T-helper 1 cell treated with Interleukin-12 subunit alpha and Interleukin-12 subunit beta and Interleukin-4 antibody, amounts not matched to agents 30 μg/mL and 1 μg/mL, for 36 hours (primary cell): ENCODE measurements at regions not wholly inside any gene's neighbourhood (a gene's known extent, or its start where the extent isn't known, plus 50 kb on each side); places are given as distances from the start of the nearest gene placed in this dataset.

ENCODE experiments used
- H3K27ac Mint-ChIP-seq: one replicate; pipeline ENCODE4 v1.8.0; 2021; ENCODE audit warnings: mild to moderate bottlenecking, mixed read lengths
- H3K27me3 Mint-ChIP-seq: one replicate; pipeline ENCODE4 v1.8.0; 2021; ENCODE audit warnings: low read depth, mixed read lengths
- H3K36me3 Mint-ChIP-seq: one replicate; pipeline ENCODE4 v1.8.0; 2021; ENCODE audit warnings: low read depth, mixed read lengths
- H3K4me1 Mint-ChIP-seq: one replicate; pipeline ENCODE4 v1.8.0; 2021; ENCODE audit warnings: low read depth, mixed read lengths
- H3K4me3 Mint-ChIP-seq: one replicate; pipeline ENCODE4 v1.8.0; 2021; ENCODE audit warnings: mild to moderate bottlenecking, moderate library complexity, mixed read lengths
- H3K9me3 Mint-ChIP-seq: one replicate; pipeline ENCODE4 v1.8.0; 2021; ENCODE audit warnings: mixed read lengths

DNA sequence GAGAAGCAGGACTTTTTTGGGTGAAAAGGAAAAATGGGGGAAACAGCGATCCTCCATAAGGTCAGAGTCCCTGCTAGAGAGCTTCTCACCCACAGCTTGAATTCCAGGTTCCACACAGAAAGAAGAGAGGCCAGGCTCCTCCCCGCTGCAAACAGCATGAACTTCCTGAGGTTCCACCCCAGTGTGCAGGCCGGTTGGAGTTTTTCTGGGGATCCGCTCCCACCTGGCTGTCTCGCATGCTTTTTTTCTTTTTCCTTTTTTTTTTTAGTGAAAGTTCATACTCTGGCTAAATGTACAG, 595.1 kb upstream of the ZP4 start:
- no peak overlapping the region for H3K4me3 Mint-ChIP-seq
- no peaks in the 10 kb centered on the region for H3K9me3 Mint-ChIP-seq
- no peaks in the 10 kb centered on the region for H3K4me1 Mint-ChIP-seq
- H3K36me3 Mint-ChIP-seq, result no peaks in the 10 kb centered on the region
- no peaks in the 10 kb centered on the region for H3K27me3 Mint-ChIP-seq
- no peak overlapping the region for H3K27ac Mint-ChIP-seq

- Mint-ChIP-seq H3K36me3 (no peaks in the 10 kb centered on the region), H3K4me3 (no peak overlapping the region), H3K27ac (no peak overlapping the region), H3K27me3 (no peaks in the 10 kb centered on the region), H3K4me1 (no peaks in the 10 kb centered on the region), H3K9me3 (no peaks in the 10 kb centered on the region)
Observed at GRCh38 chr1:238485057-238485911, 594.6 kb upstream of the ZP4 start.

- no peak overlapping the region for H3K4me3 Mint-ChIP-seq
- H3K27me3 Mint-ChIP-seq, result no peaks in the 10 kb centered on the region
- no peaks in the 10 kb centered on the region for H3K9me3 Mint-ChIP-seq
- no peaks in the 10 kb centered on the region for H3K36me3 Mint-ChIP-seq
- H3K27ac Mint-ChIP-seq, result no peak overlapping the region
- no peaks in the 10 kb centered on the region for H3K4me1 Mint-ChIP-seq
Observed at GRCh38 chr1:238484121-238484520, 593.4 kb upstream of the ZP4 start.

- H3K27me3 Mint-ChIP-seq, result no peaks in the 10 kb centered on the region
- no peak overlapping the region for H3K27ac Mint-ChIP-seq
- no peaks in the 10 kb centered on the region for H3K4me1 Mint-ChIP-seq
- no peaks in the 10 kb centered on the region for H3K9me3 Mint-ChIP-seq
- H3K4me3 Mint-ChIP-seq, result no peak overlapping the region
- no peaks in the 10 kb centered on the region for H3K36me3 Mint-ChIP-seq
Observed at GRCh38 chr1:238476841-238477240, 586.1 kb upstream of the ZP4 start.

GRCh38 chr1:238475712-238476111, 585.0 kb upstream of the ZP4 start:
- Mint-ChIP-seq H3K9me3 (peaks cover 2% of the 10 kb centered on the region), H3K27ac (no peak overlapping the region), H3K4me1 (no peaks in the 10 kb centered on the region), H3K4me3 (no peak overlapping the region), H3K36me3 (no peaks in the 10 kb centered on the region), H3K27me3 (no peaks in the 10 kb centered on the region)

GRCh38 chr1:238474263-238474662, 583.5 kb upstream of the ZP4 start:
- Mint-ChIP-seq H3K9me3 (peaks cover 4% of the 10 kb centered on the region), H3K27me3 (no peaks in the 10 kb centered on the region), H3K27ac (no peak overlapping the region), H3K4me3 (no peak overlapping the region), H3K36me3 (no peaks in the 10 kb centered on the region), H3K4me1 (no peaks in the 10 kb centered on the region)

DNA sequence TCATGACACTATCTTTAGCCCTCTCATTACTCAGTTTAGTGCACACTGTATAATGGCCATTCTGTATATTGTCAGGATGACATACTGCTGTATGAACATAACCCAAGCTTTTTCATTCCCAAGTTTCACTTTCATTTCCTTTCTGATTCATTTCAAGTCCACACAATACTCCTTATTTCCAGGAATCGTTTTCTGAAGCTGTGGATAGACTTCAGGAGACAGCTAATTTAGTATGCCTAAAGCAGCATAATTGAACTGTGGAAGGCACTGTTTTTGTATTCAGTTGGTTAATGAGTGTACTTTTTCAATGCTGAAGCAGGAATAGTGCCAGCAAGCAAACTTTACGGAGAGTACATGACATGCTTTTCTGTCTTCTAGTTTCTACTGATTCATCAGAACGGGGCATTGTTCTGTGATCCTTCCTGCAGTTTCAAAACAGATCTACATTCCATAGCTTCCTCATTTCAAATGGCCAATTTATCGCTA, 578.5 kb upstream of the ZP4 start:
- Mint-ChIP-seq H3K27ac (no peak overlapping the region), H3K36me3 (no peaks in the 10 kb centered on the region), H3K4me1 (no peaks in the 10 kb centered on the region), H3K27me3 (no peaks in the 10 kb centered on the region), H3K4me3 (no peak overlapping the region), H3K9me3 (peaks cover 7% of the 10 kb centered on the region)

DNA sequence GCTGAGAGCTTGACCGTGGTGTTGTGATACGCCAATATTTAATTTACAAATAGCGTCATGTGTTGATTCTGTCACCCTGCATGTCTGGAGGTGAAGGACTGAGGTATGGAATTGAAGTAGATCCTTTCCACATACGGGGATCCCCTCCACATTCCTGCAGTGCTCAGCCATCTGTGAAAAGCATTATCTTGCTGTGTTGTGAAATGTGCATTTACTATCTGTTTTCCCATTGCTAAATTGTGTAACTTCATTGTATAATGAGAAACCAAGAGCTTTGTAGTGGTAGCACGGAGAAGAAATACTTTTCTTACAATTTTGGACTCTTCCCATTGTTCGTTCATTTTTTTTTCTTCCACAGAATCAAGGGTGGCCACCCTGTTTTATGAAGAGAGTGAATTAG, 577.3 kb upstream of the ZP4 start:
- no peak overlapping the region for H3K4me3 Mint-ChIP-seq
- H3K36me3 Mint-ChIP-seq, result no peaks in the 10 kb centered on the region
- H3K9me3 Mint-ChIP-seq, result peaks cover 12% of the 10 kb centered on the region
- H3K27ac Mint-ChIP-seq, result no peak overlapping the region
- no peaks in the 10 kb centered on the region for H3K27me3 Mint-ChIP-seq
- no peaks in the 10 kb centered on the region for H3K4me1 Mint-ChIP-seq

DNA sequence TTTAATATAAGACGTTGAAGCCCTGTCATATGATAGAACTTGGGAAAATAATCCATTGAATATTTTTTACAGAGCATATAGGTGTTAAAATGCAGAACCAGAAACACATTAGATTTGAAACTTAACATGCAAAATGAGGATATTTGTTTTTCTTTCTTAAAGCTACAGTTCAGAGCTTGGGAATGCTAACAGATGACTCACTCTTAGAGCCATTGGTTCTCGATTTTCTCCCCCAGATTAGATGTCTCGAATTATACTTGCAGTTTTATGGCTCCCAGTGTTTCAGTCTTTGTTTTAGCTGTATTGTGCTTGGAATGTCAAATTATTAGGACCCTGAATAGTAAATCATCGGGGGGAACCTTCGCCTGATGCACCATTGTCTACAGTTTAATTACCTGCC, 575.7 kb upstream of the ZP4 start:
- Mint-ChIP-seq H3K9me3 (peaks cover 24% of the 10 kb centered on the region), H3K36me3 (no peaks in the 10 kb centered on the region)

GRCh38 chr1:238465449-238465848, 574.7 kb upstream of the ZP4 start:
- peaks cover 21% of the 10 kb centered on the region for H3K9me3 Mint-ChIP-seq
- H3K27ac Mint-ChIP-seq, result no peak overlapping the region

More for the DNA sequence above, 575.7 kb upstream of the ZP4 start:
- Mint-ChIP-seq H3K27ac (no peak overlapping the region), H3K27me3 (no peaks in the 10 kb centered on the region), H3K4me1 (no peaks in the 10 kb centered on the region), H3K4me3 (no peak overlapping the region)

GRCh38 chr1:238458899-238459298, 568.2 kb upstream of the ZP4 start:
- Mint-ChIP-seq H3K36me3 (no peaks in the 10 kb centered on the region), H3K27me3 (no peaks in the 10 kb centered on the region), H3K4me3 (no peak overlapping the region), H3K9me3 (peaks cover 27% of the 10 kb centered on the region), H3K27ac (no peak overlapping the region), H3K4me1 (no peaks in the 10 kb centered on the region)

More at GRCh38 chr1:238465449-238465848, 574.7 kb upstream of the ZP4 start:
- Mint-ChIP-seq H3K27me3 (no peaks in the 10 kb centered on the region), H3K36me3 (no peaks in the 10 kb centered on the region), H3K4me3 (no peak overlapping the region), H3K4me1 (no peaks in the 10 kb centered on the region)

- Mint-ChIP-seq H3K9me3 (peaks cover 20% of the 10 kb centered on the region), H3K27me3 (no peaks in the 10 kb centered on the region), H3K36me3 (no peaks in the 10 kb centered on the region), H3K4me3 (no peak overlapping the region), H3K27ac (no peak overlapping the region), H3K4me1 (no peaks in the 10 kb centered on the region)
Observed at GRCh38 chr1:238457610-238458009, 566.9 kb upstream of the ZP4 start.

GRCh38 chr1:238451781-238452310, 561.1 kb upstream of the ZP4 start:
- H3K27me3 Mint-ChIP-seq, result no peaks in the 10 kb centered on the region
- no peaks in the 10 kb centered on the region for H3K4me1 Mint-ChIP-seq
- no peak overlapping the region for H3K4me3 Mint-ChIP-seq
- no peaks in the 10 kb centered on the region for H3K36me3 Mint-ChIP-seq
- no peak overlapping the region for H3K27ac Mint-ChIP-seq
- H3K9me3 Mint-ChIP-seq, result no peaks in the 10 kb centered on the region

DNA sequence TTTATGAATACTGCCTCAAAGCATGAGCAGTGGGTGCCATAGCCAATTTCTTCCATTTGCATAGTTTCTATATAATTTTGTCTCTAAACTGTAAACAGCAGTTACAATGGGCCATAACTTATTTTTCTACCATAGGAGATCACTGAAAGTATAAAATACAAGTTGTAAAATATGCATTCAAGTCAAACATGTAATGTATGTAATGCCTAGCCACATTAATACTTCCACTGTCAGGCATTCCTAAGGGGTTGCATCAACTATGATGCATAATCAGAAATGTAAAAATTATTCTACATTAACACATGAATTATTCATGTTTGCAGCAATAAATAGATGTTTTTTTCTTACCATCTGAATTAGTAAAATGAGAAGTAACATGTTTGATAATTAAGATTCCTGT, 560.3 kb upstream of the ZP4 start:
- Mint-ChIP-seq H3K27ac (no peak overlapping the region), H3K36me3 (no peaks in the 10 kb centered on the region), H3K27me3 (no peaks in the 10 kb centered on the region), H3K9me3 (no peaks in the 10 kb centered on the region), H3K4me1 (no peaks in the 10 kb centered on the region), H3K4me3 (no peak overlapping the region)

DNA sequence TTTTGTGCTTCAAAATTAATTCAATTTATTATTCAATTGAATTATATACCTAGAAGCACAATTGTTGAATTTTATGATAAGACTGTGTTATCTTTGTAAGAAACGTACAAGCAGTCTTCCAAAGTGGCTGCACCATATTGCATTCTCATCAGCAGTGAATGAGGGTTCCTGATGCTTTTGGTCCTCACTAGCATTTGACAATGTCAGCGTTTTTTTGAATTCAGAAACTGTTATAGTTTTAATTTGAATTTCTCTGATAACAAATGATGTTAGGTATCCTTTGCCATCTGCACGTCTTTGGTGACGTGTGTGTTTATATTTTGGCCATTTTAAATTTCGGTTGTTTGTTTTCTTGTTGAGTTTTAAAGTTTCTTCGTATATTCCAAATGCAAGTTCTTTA, 553.0 kb upstream of the ZP4 start:
- no peaks in the 10 kb centered on the region for H3K27me3 Mint-ChIP-seq
- no peak overlapping the region for H3K27ac Mint-ChIP-seq
- H3K36me3 Mint-ChIP-seq, result no peaks in the 10 kb centered on the region
- H3K4me3 Mint-ChIP-seq, result no peak overlapping the region
- H3K9me3 Mint-ChIP-seq, result peaks cover 12% of the 10 kb centered on the region
- H3K4me1 Mint-ChIP-seq, result no peaks in the 10 kb centered on the region
